DND-41 (cell line): ENCODE measurements at regions not wholly inside any gene's neighbourhood (a gene's known extent, or its start where the extent isn't known, plus 50 kb on each side); places are given as distances from the start of the nearest gene placed in this dataset.

ENCODE experiments used
- ATAC-seq: fragments of 200-7000 bp; cut with Tn5 transposase; 3 replicates; pipeline ENCODE4 v1.9.1; 2021; ENCODE audit warnings: low read depth; ENCODE audit not compliant: insufficient read depth
- DNase-seq: peaks from one replicate; pipeline ENCODE4 v3.0.0-alpha.2; 2020
- H2AFZ ChIP-seq: 2 replicates; pipeline ENCODE4 v1.6.0; 2012; ENCODE audit warnings: low read depth, low read length
- H3K27ac ChIP-seq: 2 replicates; pipeline ENCODE4 v1.5.1; 2012; ENCODE audit warnings: low read length, inconsistent platforms
- H3K27me3 ChIP-seq: fragments of 200-600 bp; sonication (generic); 2 replicates; pipeline ENCODE4 v1.6.0; 2012; ENCODE audit warnings: low read length, mild to moderate bottlenecking, inconsistent platforms; ENCODE audit not compliant: insufficient read depth, poor library complexity
- H3K36me3 ChIP-seq: 2 replicates; pipeline ENCODE4 v1.5.1; 2012; ENCODE audit warnings: low read length, inconsistent platforms; ENCODE audit not compliant: insufficient read depth
- H3K4me1 ChIP-seq: 2 replicates; pipeline ENCODE4 v1.5.1; 2012; ENCODE audit warnings: mild to moderate bottlenecking, low read length; ENCODE audit not compliant: insufficient read depth
- H3K4me2 ChIP-seq: 2 replicates; pipeline ENCODE4 v1.6.0; 2012; ENCODE audit warnings: mild to moderate bottlenecking, moderate library complexity, low read length, inconsistent platforms; ENCODE audit not compliant: insufficient read depth
- H3K4me3 ChIP-seq, 2 experiments: fragments of 200-600 bp in 1 of 2; shearing (Covaris generic) in 1 of 2; 2 replicates each; pipeline ENCODE4 v1.5.1; 2012 to 2016; ENCODE audit warnings: inconsistent platforms in 2 of 2, low read length in 2 of 2, mild to moderate bottlenecking in 2 of 2, low read depth in 1 of 2, moderate library complexity in 1 of 2
- H3K79me2 ChIP-seq: 2 replicates; pipeline ENCODE4 v1.6.0; 2012; ENCODE audit warnings: low read length, inconsistent platforms; ENCODE audit not compliant: insufficient read depth
- H3K9ac ChIP-seq: 2 replicates; pipeline ENCODE4 v1.6.0; 2012; ENCODE audit warnings: low read depth, mild to moderate bottlenecking, inconsistent platforms, low read length, moderate library complexity
- H3K9me3 ChIP-seq: 2 replicates; pipeline ENCODE4 v1.5.1; 2012; ENCODE audit warnings: low read length, moderate library complexity, mild to moderate bottlenecking, inconsistent platforms; ENCODE audit not compliant: insufficient read depth, severe bottlenecking
- H4K20me1 ChIP-seq: 2 replicates; pipeline ENCODE4 v1.6.0; 2012; ENCODE audit warnings: low read length; ENCODE audit not compliant: insufficient read depth
- CTCF ChIP-seq: IDR thresholded peaks from 2 replicates; pipeline ENCODE4 v1.5.1; 2012; ENCODE audit warnings: borderline replicate concordance, low read length, moderate library complexity, mild to moderate bottlenecking; ENCODE audit not compliant: poor library complexity, severe bottlenecking; ENCODE audit errors: extremely low read depth
- EZH2 ChIP-seq: IDR thresholded peaks from 3 replicates; pipeline ENCODE4 v1.6.1; 2012; ENCODE audit warnings: borderline replicate concordance, low read depth, mild to moderate bottlenecking, moderate library complexity, low read length, inconsistent platforms; ENCODE audit not compliant: severe bottlenecking

- Histone ChIP-seq H3K79me2 (no peaks in the 10 kb centered on the region), H3K36me3 (no peaks in the 10 kb centered on the region), H3K27me3 (no peaks in the 10 kb centered on the region), H3K4me2 (no peak overlapping the region), H3K9ac (no peak overlapping the region), H4K20me1 (no peaks in the 10 kb centered on the region), H3K4me3 (no peak overlapping the region), H3K4me1 (peaks cover 4% of the 10 kb centered on the region; the same call in 1 of the 2 replicates), H3K9me3 (peaks cover 3% of the 10 kb centered on the region), H2AFZ (no peak overlapping the region), H3K27ac (no peak overlapping the region)
- no peak for DNase-seq
- ATAC-seq: no peak
- TF ChIP-seq CTCF: no peak
- no peak for TF ChIP-seq EZH2
Observed at GRCh38 chr3:30461311-30461710, 145.1 kb upstream of the TGFBR2 start.

- H3K27ac ChIP-seq: no peak overlapping the region
- H4K20me1 ChIP-seq: no peaks in the 10 kb centered on the region
- H3K9ac ChIP-seq: no peak overlapping the region
- no peak for ATAC-seq
- no peak overlapping the region for H3K4me2 ChIP-seq
- H3K79me2 ChIP-seq: no peaks in the 10 kb centered on the region
- no peaks in the 10 kb centered on the region for H3K4me1 ChIP-seq
- no peak for DNase-seq
- peaks cover 3% of the 10 kb centered on the region for H3K9me3 ChIP-seq
- no peaks in the 10 kb centered on the region for H3K36me3 ChIP-seq
- no peak overlapping the region for H3K4me3 ChIP-seq
- no peaks in the 10 kb centered on the region for H3K27me3 ChIP-seq
- no peak for TF ChIP-seq EZH2
- TF ChIP-seq CTCF: no peak
- H2AFZ ChIP-seq: no peak overlapping the region
Observed at GRCh38 chr3:30462721-30463470, 143.5 kb upstream of the TGFBR2 start.

- H3K9me3 ChIP-seq: peaks cover 3% of the 10 kb centered on the region
- no peak for DNase-seq
- no peak overlapping the region for H3K4me2 ChIP-seq
- no peaks in the 10 kb centered on the region for H3K27me3 ChIP-seq
- H3K79me2 ChIP-seq: no peaks in the 10 kb centered on the region
- H3K4me3 ChIP-seq: no peak overlapping the region
- H3K27ac ChIP-seq: no peak overlapping the region
- H2AFZ ChIP-seq: no peak overlapping the region
- H3K36me3 ChIP-seq: no peaks in the 10 kb centered on the region
- no peak for TF ChIP-seq EZH2
- no peak for TF ChIP-seq CTCF
- no peaks in the 10 kb centered on the region for H3K4me1 ChIP-seq
- H3K9ac ChIP-seq: no peak overlapping the region
- no peak for ATAC-seq
- no peaks in the 10 kb centered on the region for H4K20me1 ChIP-seq
Observed at GRCh38 chr3:30464381-30464780, 142.0 kb upstream of the TGFBR2 start.
